ENCODE measurements at regions not wholly inside any gene's neighbourhood (a gene's known extent, or its start where the extent isn't known, plus 50 kb on each side); places are given as distances from the start of the nearest gene placed in this dataset.

- DNase-seq (ENCODE audit: insufficient read length, low spot score) (no peak), FAIRE-seq (no peak)
- TF ChIP-seq SPI1 (IDR thresholded peaks at IDR 0.05; ENCODE audit: low read depth, low read length): no peak
- TF ChIP-seq TAF1 (IDR thresholded peaks at IDR 0.05; ENCODE audit: low read depth, low read length): no peak
- no peak for TF ChIP-seq PAX5 (IDR thresholded peaks at IDR 0.05; ENCODE audit: insufficient read depth, low read length, severe bottlenecking)
- TF ChIP-seq POU2F2 (IDR thresholded peaks at IDR 0.05; ENCODE audit: low read depth, low read length): no peak
- no peak for TF ChIP-seq POLR2A (IDR thresholded peaks at IDR 0.05; ENCODE audit: low read depth, low read length)
- no peak for TF ChIP-seq POLR2AphosphoS5 (IDR thresholded peaks at IDR 0.05; ENCODE audit: low read depth, low read length)
Measured at GRCh38 chr9:19988281-19988680, 199.4 kb upstream of the SLC24A2 start.

DNA sequence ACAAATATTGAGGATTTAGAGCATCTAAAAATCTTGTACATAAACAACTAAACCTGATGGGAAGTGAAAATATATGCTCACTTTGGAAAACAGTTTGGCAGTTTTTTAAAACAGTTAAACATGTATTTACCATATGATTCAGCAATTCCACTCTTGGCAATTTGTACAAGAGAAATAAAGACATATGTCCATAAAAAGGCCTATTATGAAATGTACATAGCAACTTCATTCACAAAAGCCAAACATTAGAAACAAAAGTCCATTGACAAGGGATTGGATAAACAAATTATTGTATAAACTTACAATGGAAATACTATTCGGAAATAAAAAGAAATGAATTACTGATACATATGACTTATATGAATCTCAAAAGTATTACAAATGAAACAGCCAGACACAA lies 196.2 kb upstream of the SLC24A2 start:
- DNase-seq (ENCODE audit: insufficient read length, low spot score) (no peak), FAIRE-seq (no peak)

DNA sequence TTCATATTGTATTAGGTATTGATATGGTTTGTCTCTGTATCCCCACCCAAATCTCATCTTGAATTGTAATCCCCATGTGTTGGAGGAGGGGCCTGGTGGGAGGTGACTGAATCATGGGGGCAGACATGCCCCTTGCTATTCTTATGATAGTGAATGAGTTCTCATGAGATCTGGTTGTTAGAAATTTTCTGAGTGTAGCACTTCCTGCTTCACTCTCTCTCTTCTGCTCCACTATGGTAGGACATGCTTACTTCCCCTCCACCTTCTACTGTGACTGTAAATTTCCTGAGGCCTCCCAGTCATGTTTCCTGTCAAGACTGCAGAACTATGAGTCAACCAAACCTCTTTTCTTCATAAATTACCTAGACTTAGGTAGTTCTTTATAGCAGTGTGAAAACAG lies 187.4 kb upstream of the SLC24A2 start:
- no peak for FAIRE-seq
- TF ChIP-seq PAX5 (IDR thresholded peaks at IDR 0.05; ENCODE audit: insufficient read depth, low read length, severe bottlenecking) (no peak), TAF1 (IDR thresholded peaks at IDR 0.05; ENCODE audit: low read depth, low read length) (no peak), POU2F2 (IDR thresholded peaks at IDR 0.05; ENCODE audit: low read depth, low read length) (no peak), POLR2AphosphoS5 (IDR thresholded peaks at IDR 0.05; ENCODE audit: low read depth, low read length) (no peak), POLR2A (IDR thresholded peaks at IDR 0.05; ENCODE audit: low read depth, low read length) (no peak), SPI1 (IDR thresholded peaks at IDR 0.05; ENCODE audit: low read depth, low read length) (no peak)
- no peak for DNase-seq (ENCODE audit: insufficient read length, low spot score)

More for the DNA sequence above, 196.2 kb upstream of the SLC24A2 start:
- TF ChIP-seq PAX5 (IDR thresholded peaks at IDR 0.05; ENCODE audit: insufficient read depth, low read length, severe bottlenecking): no peak
- no peak for TF ChIP-seq POLR2A (IDR thresholded peaks at IDR 0.05; ENCODE audit: low read depth, low read length)
- no peak for TF ChIP-seq POU2F2 (IDR thresholded peaks at IDR 0.05; ENCODE audit: low read depth, low read length)
- no peak for TF ChIP-seq TAF1 (IDR thresholded peaks at IDR 0.05; ENCODE audit: low read depth, low read length)
- TF ChIP-seq SPI1 (IDR thresholded peaks at IDR 0.05; ENCODE audit: low read depth, low read length): no peak
- TF ChIP-seq POLR2AphosphoS5 (IDR thresholded peaks at IDR 0.05; ENCODE audit: low read depth, low read length): no peak

DNA sequence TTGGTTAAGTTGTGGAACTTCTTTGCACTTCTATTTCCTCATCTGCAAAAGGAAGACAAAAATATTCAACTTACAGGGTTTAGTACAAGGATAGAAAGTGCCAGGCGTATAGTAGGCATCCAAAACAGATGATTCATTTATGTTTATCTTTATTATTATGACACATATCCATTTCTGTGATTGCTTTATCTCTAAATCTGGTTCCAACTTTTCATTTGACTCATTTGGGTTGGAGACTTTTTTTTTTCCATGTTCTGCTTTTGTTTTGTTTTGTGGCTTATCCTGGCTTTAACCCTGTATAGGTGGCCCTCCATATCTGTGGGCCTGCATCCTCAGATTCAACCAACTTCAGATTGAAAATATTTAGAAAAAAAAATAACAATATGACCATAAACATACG lies 186.7 kb upstream of the SLC24A2 start:
- no peak for FAIRE-seq
- DNase-seq (ENCODE audit: insufficient read length, low spot score): no peak
- no peak for TF ChIP-seq POLR2AphosphoS5 (IDR thresholded peaks at IDR 0.05; ENCODE audit: low read depth, low read length)
- TF ChIP-seq POLR2A (IDR thresholded peaks at IDR 0.05; ENCODE audit: low read depth, low read length): no peak
- no peak for TF ChIP-seq POU2F2 (IDR thresholded peaks at IDR 0.05; ENCODE audit: low read depth, low read length)
- no peak for TF ChIP-seq SPI1 (IDR thresholded peaks at IDR 0.05; ENCODE audit: low read depth, low read length)
- no peak for TF ChIP-seq PAX5 (IDR thresholded peaks at IDR 0.05; ENCODE audit: insufficient read depth, low read length, severe bottlenecking)
- no peak for TF ChIP-seq TAF1 (IDR thresholded peaks at IDR 0.05; ENCODE audit: low read depth, low read length)

GRCh38 chr9:19969721-19970120 lies 180.9 kb upstream of the SLC24A2 start:
- DNase-seq (ENCODE audit: insufficient read length, low spot score): no peak
- TF ChIP-seq POU2F2 (IDR thresholded peaks at IDR 0.05; ENCODE audit: low read depth, low read length): no peak
- no peak for TF ChIP-seq POLR2A (IDR thresholded peaks at IDR 0.05; ENCODE audit: low read depth, low read length)
- TF ChIP-seq SPI1 (IDR thresholded peaks at IDR 0.05; ENCODE audit: low read depth, low read length): no peak
- TF ChIP-seq POLR2AphosphoS5 (IDR thresholded peaks at IDR 0.05; ENCODE audit: low read depth, low read length): no peak
- TF ChIP-seq TAF1 (IDR thresholded peaks at IDR 0.05; ENCODE audit: low read depth, low read length): no peak
- no peak for TF ChIP-seq PAX5 (IDR thresholded peaks at IDR 0.05; ENCODE audit: insufficient read depth, low read length, severe bottlenecking)
- no peak for FAIRE-seq

GRCh38 chr9:19967888-19968459 lies 179.1 kb upstream of the SLC24A2 start:
- DNase-seq (ENCODE audit: insufficient read length, low spot score) (no peak), FAIRE-seq (no peak)
- TF ChIP-seq POLR2A (IDR thresholded peaks at IDR 0.05; ENCODE audit: low read depth, low read length) (no peak), POU2F2 (IDR thresholded peaks at IDR 0.05; ENCODE audit: low read depth, low read length) (no peak), TAF1 (IDR thresholded peaks at IDR 0.05; ENCODE audit: low read depth, low read length) (no peak), POLR2AphosphoS5 (IDR thresholded peaks at IDR 0.05; ENCODE audit: low read depth, low read length) (no peak), PAX5 (IDR thresholded peaks at IDR 0.05; ENCODE audit: insufficient read depth, low read length, severe bottlenecking) (no peak), SPI1 (IDR thresholded peaks at IDR 0.05; ENCODE audit: low read depth, low read length) (no peak)

DNA sequence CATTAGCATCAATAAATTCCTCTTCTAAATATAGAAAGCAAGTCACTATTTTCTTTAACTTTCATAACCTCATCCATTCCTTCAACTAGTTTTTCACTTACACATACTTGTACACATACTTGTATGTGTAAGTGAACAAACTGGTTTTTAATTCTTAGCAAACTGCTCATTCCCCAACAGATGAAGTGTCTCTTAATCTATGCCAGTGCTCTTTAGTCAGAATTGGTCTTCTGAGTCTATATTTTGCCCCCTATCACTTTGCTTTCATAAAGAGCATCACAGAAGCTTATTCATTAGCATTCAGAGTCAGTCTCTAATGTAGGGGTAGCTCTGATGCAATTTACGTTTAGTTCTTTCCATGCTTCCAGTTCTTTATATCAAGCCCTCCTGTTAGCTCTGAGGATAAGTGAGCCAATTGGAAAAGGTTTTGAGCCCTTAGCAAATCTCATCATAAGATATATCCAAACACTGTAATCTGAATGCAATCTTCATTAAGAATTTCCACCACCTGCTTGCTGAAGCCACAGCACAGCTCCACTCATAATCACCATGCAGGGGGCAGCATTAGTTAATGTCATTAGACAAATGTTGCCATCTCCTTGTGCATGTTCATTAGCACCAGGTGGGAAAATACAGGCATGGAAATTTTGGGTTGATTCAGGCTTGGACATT lies 178.5 kb upstream of the SLC24A2 start:
- FAIRE-seq (no peak), DNase-seq (ENCODE audit: insufficient read length, low spot score) (no peak)
- no peak for TF ChIP-seq PAX5 (IDR thresholded peaks at IDR 0.05; ENCODE audit: insufficient read depth, low read length, severe bottlenecking)
- no peak for TF ChIP-seq POU2F2 (IDR thresholded peaks at IDR 0.05; ENCODE audit: low read depth, low read length)
- TF ChIP-seq SPI1 (IDR thresholded peaks at IDR 0.05; ENCODE audit: low read depth, low read length): no peak
- no peak for TF ChIP-seq TAF1 (IDR thresholded peaks at IDR 0.05; ENCODE audit: low read depth, low read length)
- no peak for TF ChIP-seq POLR2AphosphoS5 (IDR thresholded peaks at IDR 0.05; ENCODE audit: low read depth, low read length)
- TF ChIP-seq POLR2A (IDR thresholded peaks at IDR 0.05; ENCODE audit: low read depth, low read length): no peak

DNA sequence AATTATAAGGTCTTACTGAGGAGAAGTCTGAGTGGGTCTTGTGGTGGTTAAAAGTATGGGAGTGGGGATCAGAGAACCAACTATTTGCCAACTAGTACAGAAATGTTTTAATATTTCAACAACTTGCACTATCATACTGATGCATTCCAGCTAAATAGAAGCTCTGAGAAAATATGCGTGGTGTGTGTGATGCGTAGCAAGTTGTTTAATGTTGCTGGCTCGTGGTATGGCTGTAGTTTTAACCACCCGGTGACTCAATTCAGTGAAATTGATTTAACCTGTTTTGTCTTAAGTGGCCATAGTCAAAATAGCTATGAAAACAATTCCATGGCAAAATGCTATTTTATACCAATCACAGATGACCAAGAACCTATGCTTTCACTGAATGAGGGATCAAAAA lies 176.5 kb upstream of the SLC24A2 start:
- TF ChIP-seq POLR2A (IDR thresholded peaks at IDR 0.05; ENCODE audit: low read depth, low read length): no peak
- TF ChIP-seq PAX5 (IDR thresholded peaks at IDR 0.05; ENCODE audit: insufficient read depth, low read length, severe bottlenecking): no peak
- no peak for TF ChIP-seq POU2F2 (IDR thresholded peaks at IDR 0.05; ENCODE audit: low read depth, low read length)
- no peak for TF ChIP-seq POLR2AphosphoS5 (IDR thresholded peaks at IDR 0.05; ENCODE audit: low read depth, low read length)
- no peak for TF ChIP-seq TAF1 (IDR thresholded peaks at IDR 0.05; ENCODE audit: low read depth, low read length)
- TF ChIP-seq SPI1 (IDR thresholded peaks at IDR 0.05; ENCODE audit: low read depth, low read length): no peak
- FAIRE-seq (no peak), DNase-seq (ENCODE audit: insufficient read length, low spot score) (no peak)

- DNase-seq (ENCODE audit: insufficient read length, low spot score): no peak
- TF ChIP-seq POLR2AphosphoS5 (IDR thresholded peaks at IDR 0.05; ENCODE audit: low read depth, low read length): no peak
- TF ChIP-seq SPI1 (IDR thresholded peaks at IDR 0.05; ENCODE audit: low read depth, low read length): no peak
- TF ChIP-seq POLR2A (IDR thresholded peaks at IDR 0.05; ENCODE audit: low read depth, low read length): no peak
- no peak for TF ChIP-seq TAF1 (IDR thresholded peaks at IDR 0.05; ENCODE audit: low read depth, low read length)
- TF ChIP-seq POU2F2 (IDR thresholded peaks at IDR 0.05; ENCODE audit: low read depth, low read length): no peak
- no peak for TF ChIP-seq PAX5 (IDR thresholded peaks at IDR 0.05; ENCODE audit: insufficient read depth, low read length, severe bottlenecking)
- no peak for FAIRE-seq
Measured at GRCh38 chr9:19947996-19948395, 159.2 kb upstream of the SLC24A2 start.

Data from GM12891 (cell line).